ENCODE measurements at regions not wholly inside any gene's neighbourhood (a gene's known extent, or its start where the extent isn't known, plus 50 kb on each side); places are given as distances from the start of the nearest gene placed in this dataset.

DNA sequence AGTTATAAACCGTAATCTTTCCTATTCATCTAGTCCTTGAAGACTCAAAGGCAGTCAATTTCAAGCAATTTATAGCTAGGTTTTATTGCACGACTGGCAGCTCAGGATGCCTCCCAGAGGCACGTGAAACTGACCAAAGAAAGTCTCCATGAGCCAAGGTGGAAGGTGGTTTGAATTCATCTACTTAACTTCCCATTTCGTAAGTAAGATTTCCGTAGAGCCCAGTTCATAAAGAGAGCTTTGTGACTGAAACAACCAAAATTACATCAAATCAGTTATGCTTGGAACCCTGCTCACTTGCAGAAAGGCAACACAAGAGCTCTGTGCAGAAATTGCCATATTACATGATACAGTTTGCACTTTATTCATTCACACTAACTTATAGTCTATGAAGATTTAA lies 556.0 kb downstream of the TRIML1 start:
- Histone ChIP-seq H2AK5ac (ENCODE audit: low read depth, low read length) (no peak overlapping the region), H3K4me1 (ENCODE audit: control insufficient read depth in 2 of 2, insufficient read depth in 1 of 2, low read depth in 1 of 2, low read length in 2 of 2) (no peaks in the 10 kb centered on the region), H3K36me3 (replicated peaks in 1 of 2; ENCODE audit: control insufficient read depth in 2 of 2, insufficient read depth in 2 of 2, low read length in 2 of 2) (no peaks in the 10 kb centered on the region), H3K9me3 (replicated peaks in 1 of 2; ENCODE audit: control insufficient read depth in 2 of 2, insufficient read depth in 1 of 2, low read depth in 1 of 2, low read length in 2 of 2) (no peaks in the 10 kb centered on the region), H3K27ac (replicated peaks; ENCODE audit: low read length) (no peak overlapping the region), H3K4me2 (ENCODE audit: insufficient read depth, low read length, poor library complexity, severe bottlenecking) (no peak overlapping the region), H3K4ac (ENCODE audit: low read length) (no peak overlapping the region), H2BK5ac (ENCODE audit: low read length) (no peak overlapping the region), H2AFZ (ENCODE audit: low read length) (no peak overlapping the region), H4K8ac (ENCODE audit: low read depth, low read length) (no peak overlapping the region), H3K9ac (ENCODE audit: low read depth, low read length, poor library complexity) (no peak overlapping the region), H3K14ac (ENCODE audit: low read length) (no peak overlapping the region), H3K23ac (ENCODE audit: low read depth, low read length, poor library complexity) (no peak overlapping the region), H4K91ac (ENCODE audit: low read depth, low read length, poor library complexity) (no peak overlapping the region), H3K27me3 (ENCODE audit: control insufficient read depth in 3 of 3, insufficient read depth in 3 of 3, low read depth in 1 of 3, low read length in 3 of 3) (no peaks in the 10 kb centered on the region), H2BK15ac (ENCODE audit: low read length) (no peak overlapping the region), H3K18ac (ENCODE audit: low read length) (no peak overlapping the region), H2BK12ac (ENCODE audit: low read length) (no peak overlapping the region), H3K4me3 (ENCODE audit: low read length in 2 of 2) (no peak overlapping the region), H3K79me1 (ENCODE audit: low read depth, low read length) (no peaks in the 10 kb centered on the region), H2BK120ac (ENCODE audit: low read depth, low read length) (no peak overlapping the region)
- DNase-seq (ENCODE audit: low spot score): no peak
- no CpG with 5 or more reads among the region's 5 CpGs for WGBS, 2 donors (ENCODE audit: extremely low coverage in 2 of 2, insufficient read length in 2 of 2, insufficient replicate concordance in 1 of 2)

DNA sequence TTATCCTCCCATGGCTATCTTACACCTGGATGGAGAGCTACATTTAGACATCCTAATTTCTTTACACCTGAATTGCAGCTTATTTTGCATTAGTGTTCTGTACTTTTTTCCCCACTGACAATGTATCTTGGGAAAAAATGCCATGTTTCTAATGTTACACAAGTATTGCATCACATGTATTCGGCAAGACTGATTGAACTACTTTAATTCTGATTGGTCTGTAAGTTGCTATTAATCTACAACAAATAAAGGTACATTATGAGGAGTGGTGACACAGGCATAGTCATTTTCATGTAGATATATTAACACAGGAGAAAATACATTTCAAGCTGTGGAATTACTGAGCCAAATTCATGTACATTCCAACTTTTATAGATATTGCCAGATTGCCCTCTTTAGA lies 558.0 kb downstream of the TRIML1 start:
- Histone ChIP-seq H3K27ac (replicated peaks; ENCODE audit: low read length) (no peak overlapping the region), H3K27me3 (ENCODE audit: control insufficient read depth in 3 of 3, insufficient read depth in 3 of 3, low read depth in 1 of 3, low read length in 3 of 3) (no peaks in the 10 kb centered on the region), H2AK5ac (ENCODE audit: low read depth, low read length) (no peak overlapping the region), H2AFZ (ENCODE audit: low read length) (no peak overlapping the region), H2BK12ac (ENCODE audit: low read length) (no peak overlapping the region), H3K9ac (ENCODE audit: low read depth, low read length, poor library complexity) (no peak overlapping the region), H3K23ac (ENCODE audit: low read depth, low read length, poor library complexity) (no peak overlapping the region), H3K79me1 (ENCODE audit: low read depth, low read length) (no peaks in the 10 kb centered on the region), H4K8ac (ENCODE audit: low read depth, low read length) (no peak overlapping the region), H3K4me3 (ENCODE audit: low read length in 2 of 2) (no peak overlapping the region), H3K4ac (ENCODE audit: low read length) (no peak overlapping the region), H3K14ac (ENCODE audit: low read length) (no peak overlapping the region), H2BK120ac (ENCODE audit: low read depth, low read length) (no peak overlapping the region), H3K18ac (ENCODE audit: low read length) (no peak overlapping the region), H3K4me1 (ENCODE audit: control insufficient read depth in 2 of 2, insufficient read depth in 1 of 2, low read depth in 1 of 2, low read length in 2 of 2) (no peaks in the 10 kb centered on the region), H2BK15ac (ENCODE audit: low read length) (no peak overlapping the region), H3K4me2 (ENCODE audit: insufficient read depth, low read length, poor library complexity, severe bottlenecking) (no peak overlapping the region), H2BK5ac (ENCODE audit: low read length) (no peak overlapping the region), H4K91ac (ENCODE audit: low read depth, low read length, poor library complexity) (no peak overlapping the region), H3K9me3 (replicated peaks in 1 of 2; ENCODE audit: control insufficient read depth in 2 of 2, insufficient read depth in 1 of 2, low read depth in 1 of 2, low read length in 2 of 2) (no peaks in the 10 kb centered on the region), H3K36me3 (replicated peaks in 1 of 2; ENCODE audit: control insufficient read depth in 2 of 2, insufficient read depth in 2 of 2, low read length in 2 of 2) (no peaks in the 10 kb centered on the region)
- DNase-seq (ENCODE audit: low spot score): no peak
- no CpG with 5 or more reads among the region's 1 CpG for WGBS, 2 donors (ENCODE audit: extremely low coverage in 2 of 2, insufficient read length in 2 of 2, insufficient replicate concordance in 1 of 2)

DNA sequence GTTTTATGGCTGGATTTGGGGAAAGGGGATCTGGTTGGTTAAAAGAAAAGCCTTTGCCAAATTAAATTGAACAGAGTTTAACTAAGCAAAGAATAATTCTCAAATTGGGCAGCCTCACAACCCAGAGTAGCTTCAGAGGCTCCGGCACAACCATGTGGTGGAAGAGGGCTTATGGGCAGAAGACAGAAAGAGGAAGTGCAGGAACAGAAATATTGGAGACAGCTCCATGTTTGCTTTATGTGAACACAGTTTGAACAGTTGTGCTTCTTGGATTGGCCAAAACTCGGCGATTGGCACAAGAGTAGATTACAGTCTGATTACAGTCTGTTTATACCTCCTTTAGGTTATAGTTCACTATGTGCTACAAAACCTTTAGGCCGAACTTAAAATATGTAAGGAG lies 562.7 kb downstream of the TRIML1 start:
- Histone ChIP-seq H3K4me2 (ENCODE audit: insufficient read depth, low read length, poor library complexity, severe bottlenecking) (no peak overlapping the region), H2AFZ (ENCODE audit: low read length) (no peak overlapping the region), H3K79me1 (ENCODE audit: low read depth, low read length) (no peaks in the 10 kb centered on the region), H3K9me3 (replicated peaks in 1 of 2; ENCODE audit: control insufficient read depth in 2 of 2, insufficient read depth in 1 of 2, low read depth in 1 of 2, low read length in 2 of 2) (no peaks in the 10 kb centered on the region), H3K27ac (replicated peaks; ENCODE audit: low read length) (no peak overlapping the region), H3K36me3 (replicated peaks in 1 of 2; ENCODE audit: control insufficient read depth in 2 of 2, insufficient read depth in 2 of 2, low read length in 2 of 2) (no peaks in the 10 kb centered on the region), H3K14ac (ENCODE audit: low read length) (no peak overlapping the region), H4K8ac (ENCODE audit: low read depth, low read length) (no peak overlapping the region), H2BK12ac (ENCODE audit: low read length) (no peak overlapping the region), H2BK5ac (ENCODE audit: low read length) (no peak overlapping the region), H4K91ac (ENCODE audit: low read depth, low read length, poor library complexity) (no peak overlapping the region), H2BK120ac (ENCODE audit: low read depth, low read length) (no peak overlapping the region), H3K4me1 (ENCODE audit: control insufficient read depth in 2 of 2, insufficient read depth in 1 of 2, low read depth in 1 of 2, low read length in 2 of 2) (no peaks in the 10 kb centered on the region), H3K9ac (ENCODE audit: low read depth, low read length, poor library complexity) (no peak overlapping the region), H3K4me3 (ENCODE audit: low read length in 2 of 2) (no peak overlapping the region), H3K27me3 (ENCODE audit: control insufficient read depth in 3 of 3, insufficient read depth in 3 of 3, low read depth in 1 of 3, low read length in 3 of 3) (no peaks in the 10 kb centered on the region), H3K18ac (ENCODE audit: low read length) (no peak overlapping the region), H3K23ac (ENCODE audit: low read depth, low read length, poor library complexity) (no peak overlapping the region), H3K4ac (ENCODE audit: low read length) (no peak overlapping the region), H2AK5ac (ENCODE audit: low read depth, low read length) (no peak overlapping the region), H2BK15ac (ENCODE audit: low read length) (no peak overlapping the region)
- no CpG with 5 or more reads among the region's 4 CpGs for WGBS, 2 donors (ENCODE audit: extremely low coverage in 2 of 2, insufficient read length in 2 of 2, insufficient replicate concordance in 1 of 2)
- no peak for DNase-seq (ENCODE audit: low spot score)

DNA sequence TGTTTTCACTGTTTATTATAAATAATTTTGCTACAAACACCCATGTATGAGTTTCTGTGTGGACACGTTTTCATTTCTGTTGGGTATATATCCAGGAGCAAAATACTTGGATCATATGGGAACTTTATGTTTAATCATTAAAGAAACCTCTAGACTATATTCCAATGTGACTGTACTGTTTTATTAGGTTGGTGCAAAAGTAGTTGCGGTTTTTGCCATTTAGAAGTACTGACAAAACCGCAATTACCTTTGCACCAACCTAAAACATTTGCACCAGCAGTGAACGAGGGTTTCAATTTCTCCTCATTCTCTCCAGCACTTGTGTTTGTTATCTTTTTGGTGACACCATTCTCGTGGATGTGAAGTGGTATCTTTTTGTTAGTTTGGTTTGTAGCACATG lies 565.0 kb downstream of the TRIML1 start:
- Histone ChIP-seq H2BK120ac (ENCODE audit: low read depth, low read length) (no peak overlapping the region), H3K36me3 (replicated peaks in 1 of 2; ENCODE audit: control insufficient read depth in 2 of 2, insufficient read depth in 2 of 2, low read length in 2 of 2) (no peaks in the 10 kb centered on the region), H3K27me3 (ENCODE audit: control insufficient read depth in 3 of 3, insufficient read depth in 3 of 3, low read depth in 1 of 3, low read length in 3 of 3) (no peaks in the 10 kb centered on the region), H2AFZ (ENCODE audit: low read length) (no peak overlapping the region), H2BK12ac (ENCODE audit: low read length) (no peak overlapping the region), H2BK5ac (ENCODE audit: low read length) (no peak overlapping the region), H2BK15ac (ENCODE audit: low read length) (no peak overlapping the region), H2AK5ac (ENCODE audit: low read depth, low read length) (no peak overlapping the region), H3K27ac (replicated peaks; ENCODE audit: low read length) (no peak overlapping the region), H3K23ac (ENCODE audit: low read depth, low read length, poor library complexity) (no peak overlapping the region), H3K4me3 (ENCODE audit: low read length in 2 of 2) (no peak overlapping the region), H4K91ac (ENCODE audit: low read depth, low read length, poor library complexity) (no peak overlapping the region), H3K9me3 (replicated peaks in 1 of 2; ENCODE audit: control insufficient read depth in 2 of 2, insufficient read depth in 1 of 2, low read depth in 1 of 2, low read length in 2 of 2) (no peaks in the 10 kb centered on the region), H3K18ac (ENCODE audit: low read length) (no peak overlapping the region), H3K9ac (ENCODE audit: low read depth, low read length, poor library complexity) (no peak overlapping the region), H3K79me1 (ENCODE audit: low read depth, low read length) (no peaks in the 10 kb centered on the region), H3K4ac (ENCODE audit: low read length) (no peak overlapping the region), H3K4me1 (ENCODE audit: control insufficient read depth in 2 of 2, insufficient read depth in 1 of 2, low read depth in 1 of 2, low read length in 2 of 2) (no peaks in the 10 kb centered on the region), H3K4me2 (ENCODE audit: insufficient read depth, low read length, poor library complexity, severe bottlenecking) (no peak overlapping the region), H4K8ac (ENCODE audit: low read depth, low read length) (no peak overlapping the region), H3K14ac (ENCODE audit: low read length) (no peak overlapping the region)
- WGBS, 2 donors (ENCODE audit: extremely low coverage in 2 of 2, insufficient read length in 2 of 2, insufficient replicate concordance in 1 of 2): no CpG with 5 or more reads among the region's 5 CpGs
- DNase-seq (ENCODE audit: low spot score): no peak

All from neuronal stem cell (in vitro differentiated cells).